Renal cortical epithelial cell (primary cell): ENCODE measurements at regions not wholly inside any gene's neighbourhood (a gene's known extent, or its start where the extent isn't known, plus 50 kb on each side); places are given as distances from the start of the nearest gene placed in this dataset.
A peak's percentile ranks its signal among the peaks of the same experiment; 100 is the strongest.

Source experiments
- DNase-seq: peaks from one replicate; pipeline ENCODE4 v3.0.0-alpha.2; 2011; ENCODE audit warnings: low read depth

DNA sequence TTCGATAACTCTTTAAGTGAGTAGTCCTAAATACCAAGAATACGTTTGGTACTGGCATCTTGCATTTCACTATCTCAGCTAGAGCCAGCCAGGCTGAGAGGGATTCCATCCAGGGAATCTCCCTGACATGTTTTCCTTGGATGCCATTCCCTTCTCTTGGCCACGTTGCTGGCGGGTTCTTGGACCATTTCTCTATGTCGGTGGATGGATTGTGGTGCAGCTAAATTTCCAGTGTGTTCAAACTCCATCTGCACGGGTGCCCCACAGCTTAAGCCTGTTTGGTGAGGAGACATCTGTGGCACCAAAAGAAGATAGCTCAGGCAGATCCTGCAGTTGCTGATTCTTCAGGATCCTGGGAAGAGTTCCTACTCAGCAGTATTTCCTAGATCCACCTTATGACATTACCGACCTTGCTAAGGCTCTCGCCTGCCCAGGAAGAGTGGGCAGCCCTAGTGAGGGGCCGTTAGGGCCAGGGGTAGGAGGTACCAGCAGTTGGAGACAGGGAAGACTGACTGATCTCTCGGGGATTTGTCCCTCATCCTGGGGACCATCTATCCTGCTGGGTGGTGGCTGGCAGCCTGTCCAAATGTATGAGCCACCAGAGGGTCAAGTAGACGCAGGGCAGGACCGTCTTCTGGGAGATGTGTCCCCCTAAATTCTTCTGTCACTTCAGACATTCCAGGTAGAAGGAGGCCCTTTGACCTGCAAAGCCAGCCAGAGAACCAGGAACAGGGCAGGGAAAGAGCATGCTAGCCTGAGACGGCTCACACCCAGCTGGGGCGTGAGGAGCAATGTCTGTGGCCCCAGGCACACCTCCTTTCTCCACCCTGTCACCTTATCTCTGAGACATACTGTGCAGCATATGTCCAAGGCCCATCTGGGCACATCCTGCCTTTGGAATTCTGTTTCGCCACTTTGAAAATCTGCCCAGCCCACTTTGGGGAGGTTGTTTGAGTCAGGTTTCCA lies 72.6 kb upstream of the CAPRIN2 start:
- no peak for DNase-seq

- DNase-seq = no peak
These were observed 71.5 kb upstream of the CAPRIN2 start for GRCh38 chr12:30826276-30826675.

DNA sequence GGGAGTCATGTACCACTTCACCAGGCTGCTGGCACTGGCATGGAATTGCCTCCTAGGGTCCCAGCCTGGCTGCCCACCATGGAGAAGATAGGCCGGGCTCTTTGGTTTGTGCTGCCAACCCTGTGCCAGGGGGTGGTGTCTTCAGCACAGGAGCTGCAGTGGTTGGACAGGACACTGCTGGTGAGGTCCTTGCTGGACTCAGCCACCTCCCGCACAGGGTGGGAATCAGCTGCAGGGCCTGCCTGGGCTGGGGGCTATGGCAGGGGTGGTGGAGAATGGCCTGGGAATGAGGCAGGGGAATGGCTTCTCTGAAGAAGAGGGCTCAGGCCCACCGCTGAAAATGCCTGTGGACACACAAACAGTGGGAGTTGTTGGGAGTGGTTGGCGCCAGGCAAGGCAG lies 70.6 kb upstream of the CAPRIN2 start:
- DNase-seq = no peak

GRCh38 chr12:30824311-30824710 lies 69.6 kb upstream of the CAPRIN2 start:
- no peak for DNase-seq

DNA sequence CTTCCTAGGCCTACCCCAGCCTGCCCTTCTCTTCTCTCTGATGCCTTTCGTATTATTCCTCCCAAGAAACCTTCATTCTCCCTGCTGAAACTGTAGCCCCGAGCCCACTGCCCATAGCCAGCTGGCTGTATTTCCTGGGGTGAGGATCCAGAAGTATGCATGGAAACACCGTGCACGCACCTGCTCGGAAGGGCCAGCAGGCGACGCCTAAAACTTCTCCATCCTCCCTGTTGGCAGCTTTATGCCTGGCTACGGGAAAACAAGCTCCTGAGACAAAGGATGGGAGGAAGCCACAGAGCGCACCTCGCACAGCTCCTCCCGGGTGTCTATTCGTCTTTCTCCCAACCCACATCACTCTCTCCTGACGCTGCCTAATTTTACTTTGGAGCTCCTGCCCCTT lies 69.0 kb upstream of the CAPRIN2 start:
- DNase-seq = no peak

GRCh38 chr12:30823156-30823699 lies 68.5 kb upstream of the CAPRIN2 start:
- DNase-seq = no peak

- DNase-seq = peak; percentile 32
These were observed 67.8 kb upstream of the CAPRIN2 start for GRCh38 chr12:30822385-30823155.

DNA sequence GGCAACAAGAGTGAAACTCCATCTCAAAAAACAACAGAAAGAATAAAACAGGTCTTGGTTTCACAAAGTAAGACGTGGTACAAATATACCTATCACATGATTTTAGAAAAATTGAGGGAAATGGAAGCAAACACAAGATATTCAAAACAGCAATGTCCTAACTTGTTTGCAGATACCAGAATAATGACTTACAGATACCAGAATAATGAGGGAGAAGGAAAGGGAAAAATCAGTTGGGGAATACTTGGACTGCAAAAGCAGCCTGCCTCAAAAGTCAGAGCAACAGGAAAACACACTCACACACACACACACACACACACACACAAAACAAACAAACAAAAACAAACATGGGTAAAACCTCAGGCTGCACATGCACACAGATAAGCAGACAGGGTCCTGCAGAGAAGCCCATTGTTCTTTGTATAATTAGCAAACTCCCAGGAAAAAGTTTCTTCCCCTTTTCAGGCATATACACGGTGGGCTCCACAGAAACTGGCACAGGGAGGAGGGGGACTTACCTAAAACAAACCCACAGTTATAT lies 65.7 kb upstream of the CAPRIN2 start:
- no peak for DNase-seq

GRCh38 chr12:30818562-30818961 lies 63.8 kb upstream of the CAPRIN2 start:
- no peak for DNase-seq

DNA sequence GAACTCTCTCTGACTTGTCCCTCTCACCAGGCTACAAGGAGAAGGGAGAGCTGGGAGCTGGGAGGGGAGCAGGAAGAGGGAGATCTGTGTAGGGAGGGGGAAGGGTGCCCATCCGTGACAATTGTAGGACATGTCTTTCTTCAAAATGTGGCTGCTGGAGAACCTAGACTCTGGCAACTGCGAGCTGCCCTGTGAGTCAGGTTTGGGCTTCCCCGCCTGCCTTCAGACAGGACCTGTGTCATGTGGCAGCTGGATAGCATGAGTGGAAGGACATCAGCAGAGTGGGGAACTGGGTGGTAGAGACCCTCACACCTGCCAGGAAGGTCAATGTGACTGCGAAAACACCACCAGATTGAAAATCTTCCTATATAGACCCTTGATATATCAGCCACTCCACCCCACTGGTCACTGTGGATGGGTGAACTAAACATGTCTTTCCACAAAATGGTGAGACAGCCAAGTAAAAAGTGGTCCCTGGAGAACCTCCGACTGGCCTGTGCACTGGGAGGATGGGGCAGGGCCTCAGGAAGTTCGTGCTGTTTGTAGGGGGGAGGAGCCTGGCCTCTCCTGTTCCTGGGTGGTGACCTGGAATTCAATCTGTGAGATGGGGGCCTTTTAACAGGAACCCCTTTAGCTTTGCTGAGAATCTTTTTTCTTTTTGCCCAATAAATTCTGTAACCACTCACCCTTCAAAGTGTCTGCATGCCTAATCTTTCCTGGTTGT lies 62.2 kb upstream of the CAPRIN2 start:
- DNase-seq = no peak

- DNase-seq = no peak
These were observed 59.5 kb upstream of the CAPRIN2 start for GRCh38 chr12:30814295-30814655.

- no peak for DNase-seq
These were observed 59.0 kb upstream of the CAPRIN2 start for GRCh38 chr12:30813525-30814294.

- DNase-seq = no peak
These were observed 57.2 kb upstream of the CAPRIN2 start for GRCh38 chr12:30811966-30812365.

- no peak for DNase-seq
These were observed 56.2 kb upstream of the CAPRIN2 start for GRCh38 chr12:30810918-30811317.

- DNase-seq = no peak
These were observed 52.9 kb upstream of the CAPRIN2 start for GRCh38 chr12:30807695-30808034.

DNA sequence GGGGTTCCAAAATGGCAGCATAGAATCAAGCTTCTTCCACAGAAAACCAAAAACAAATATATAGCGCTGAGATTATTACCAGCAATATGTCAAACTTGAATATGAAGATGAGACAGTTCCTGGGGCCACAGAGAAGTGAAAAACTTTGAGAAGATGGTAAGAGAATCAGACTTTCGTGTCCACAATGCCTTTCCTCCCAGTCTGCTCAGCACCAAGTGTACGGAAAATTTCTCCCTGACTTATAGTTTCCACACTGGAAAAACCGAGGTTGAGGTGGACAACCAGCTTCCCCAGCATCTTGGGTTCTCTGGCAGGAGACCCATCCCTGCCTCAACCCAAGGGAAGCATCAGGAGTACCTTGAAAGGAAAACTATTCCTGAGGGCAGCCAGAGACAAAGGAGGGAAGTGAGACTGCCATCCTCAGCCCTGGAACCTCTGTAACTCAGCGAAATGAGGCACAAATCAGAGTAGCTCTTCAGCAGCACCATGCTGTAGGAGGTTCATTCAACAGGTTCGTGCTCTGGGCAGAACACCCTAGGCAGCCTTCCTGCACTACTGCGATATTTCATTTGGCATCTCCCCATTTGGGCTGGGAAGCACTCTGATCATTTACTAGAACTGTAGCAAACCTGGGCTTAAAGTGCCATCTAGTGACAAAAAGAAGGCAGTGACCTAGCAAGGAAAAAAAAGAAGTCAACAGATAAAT lies 52.4 kb upstream of the CAPRIN2 start:
- DNase-seq = peak; percentile 68

- DNase-seq = peak; percentile 91
These were observed 51.2 kb upstream of the CAPRIN2 start for GRCh38 chr12:30805959-30806358.
